HG02763 (cell line): ENCODE measurements at regions not wholly inside any gene's neighbourhood (a gene's known extent, or its start where the extent isn't known, plus 50 kb on each side); places are given as distances from the start of the nearest gene placed in this dataset.

Experiments
- ATAC-seq: cut with Tn5 transposase; IDR thresholded peaks from one replicate; pipeline ENCODE4 v1.9.1; 2021; ENCODE audit warnings: mild to moderate bottlenecking, moderate library complexity; ENCODE audit not compliant: unreplicated experiment

GRCh38 chr17:14510136-14510535 is 209.3 kb downstream of the HS3ST3B1 start:
- no peak for ATAC-seq

- ATAC-seq = no peak
Observed at GRCh38 chr17:14508156-14508555, 207.3 kb downstream of the HS3ST3B1 start.

GRCh38 chr17:14506364-14506763 is 205.5 kb downstream of the HS3ST3B1 start:
- no peak for ATAC-seq

- no peak for ATAC-seq
Observed at GRCh38 chr17:14505606-14506005, 204.7 kb downstream of the HS3ST3B1 start.

GRCh38 chr17:14499976-14500375 is 199.1 kb downstream of the HS3ST3B1 start:
- no peak for ATAC-seq

GRCh38 chr17:14498812-14499211 is 197.9 kb downstream of the HS3ST3B1 start:
- no peak for ATAC-seq

- no peak for ATAC-seq
Observed at GRCh38 chr17:14494161-14494560, 193.3 kb downstream of the HS3ST3B1 start.

- ATAC-seq = no peak
Observed at GRCh38 chr17:14489986-14490385, 189.1 kb downstream of the HS3ST3B1 start.

- no peak for ATAC-seq
Observed at GRCh38 chr17:14488958-14489550, 188.2 kb downstream of the HS3ST3B1 start.

- ATAC-seq = no peak
Observed at GRCh38 chr17:14487068-14487467, 186.2 kb downstream of the HS3ST3B1 start.

- no peak for ATAC-seq
Observed at GRCh38 chr17:14482715-14483114, 181.8 kb downstream of the HS3ST3B1 start.

GRCh38 chr17:14481664-14482063 is 180.8 kb downstream of the HS3ST3B1 start:
- no peak for ATAC-seq

- ATAC-seq = no peak
Observed at GRCh38 chr17:14474591-14474990, 173.7 kb downstream of the HS3ST3B1 start.

GRCh38 chr17:14471052-14471451 is 170.2 kb downstream of the HS3ST3B1 start:
- ATAC-seq = no peak

- no peak for ATAC-seq
Observed at GRCh38 chr17:14470417-14470816, 169.5 kb downstream of the HS3ST3B1 start.

- no peak for ATAC-seq
Observed at GRCh38 chr17:14469971-14470370, 169.1 kb downstream of the HS3ST3B1 start.

GRCh38 chr17:14468858-14469257 is 168.0 kb downstream of the HS3ST3B1 start:
- ATAC-seq = no peak

GRCh38 chr17:14461227-14461548 is 160.3 kb downstream of the HS3ST3B1 start:
- ATAC-seq = no peak

- no peak for ATAC-seq
Observed at GRCh38 chr17:14460516-14461226, 159.8 kb downstream of the HS3ST3B1 start.

GRCh38 chr17:14459955-14460354 is 159.1 kb downstream of the HS3ST3B1 start:
- no peak for ATAC-seq

- ATAC-seq = no peak
Observed at GRCh38 chr17:14458724-14459123, 157.8 kb downstream of the HS3ST3B1 start.

- ATAC-seq = no peak
Observed at GRCh38 chr17:14454746-14455145, 153.9 kb downstream of the HS3ST3B1 start.

GRCh38 chr17:14452856-14453255 is 152.0 kb downstream of the HS3ST3B1 start:
- ATAC-seq = no peak
